ENCODE measurements at regions not wholly inside any gene's neighbourhood (a gene's known extent, or its start where the extent isn't known, plus 50 kb on each side); places are given as distances from the start of the nearest gene placed in this dataset.

DNA sequence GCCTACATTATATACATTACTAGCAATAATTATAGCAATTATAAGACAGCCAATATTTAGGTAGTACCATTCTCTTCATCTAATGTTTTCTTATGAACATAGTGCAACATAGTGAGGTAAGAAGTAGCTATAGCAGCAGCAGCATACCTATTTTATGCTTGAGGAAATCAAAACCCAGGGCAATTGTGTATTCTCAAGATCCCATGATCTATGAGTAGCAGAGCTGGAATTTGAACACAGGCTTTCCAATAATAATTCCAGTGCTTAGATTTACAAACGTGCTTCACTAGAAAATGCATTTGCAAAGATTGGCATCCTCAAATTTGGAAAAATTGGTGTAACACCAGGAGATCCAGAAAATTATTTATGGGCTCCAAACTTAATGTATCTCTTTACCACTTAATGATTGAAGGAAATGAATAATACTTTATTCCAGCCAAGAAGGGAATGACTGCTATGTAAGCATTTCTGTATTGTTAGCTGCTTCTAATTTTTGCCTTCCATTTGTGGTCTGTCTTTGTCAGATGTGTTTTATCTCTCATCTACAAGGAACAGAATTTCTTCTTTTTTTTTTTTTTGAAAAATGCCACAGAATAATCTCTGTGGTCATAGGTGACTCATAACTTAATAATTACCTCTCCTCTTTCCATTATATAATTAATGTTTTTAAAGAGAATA lies 451.1 kb downstream of the ARAP2 start:
- TF ChIP-seq CTCF (IDR thresholded peaks at IDR 0.05) (no peak), POLR2A (IDR thresholded peaks at IDR 0.05) (no peak)
